Tibial nerve (tissue), 4 donors: ENCODE measurements at regions not wholly inside any gene's neighbourhood (a gene's known extent, or its start where the extent isn't known, plus 50 kb on each side); places are given as distances from the start of the nearest gene placed in this dataset.

Source experiments
- DNase-seq, 2 donors: peaks; one replicate each; pipeline ENCODE4 v3.0.0-alpha.2; 2019; ENCODE audit warnings: low spot score in 2 of 2
- H3K27ac ChIP-seq, 4 donors: fragments of 200-600 bp; sonication (generic) in 3 of 4; one replicate each; pipeline ENCODE4 v1.5.1; 2017 to 2019; ENCODE audit warnings: mild to moderate bottlenecking in 1 of 4
- H3K27me3 ChIP-seq, 2 donors: fragments of 200-600 bp; sonication (generic) in 1 of 2; one replicate each; pipeline versions ENCODE4 v1.5.1 to v1.6.0; 2017 to 2019
- H3K36me3 ChIP-seq, 3 donors: fragments of 200-600 bp; sonication (generic); one replicate each; pipeline ENCODE4 v1.5.1; 2018 to 2019
- H3K4me1 ChIP-seq, 4 donors: fragments of 200-600 bp; sonication (generic) in 3 of 4; one replicate each; pipeline ENCODE4 v1.5.1; 2017 to 2019
- H3K4me3 ChIP-seq, 4 donors: fragments of 200-600 bp; sonication (generic) in 3 of 4; one replicate each; pipeline ENCODE4 v1.5.1; 2017 to 2019; ENCODE audit warnings: mild to moderate bottlenecking in 1 of 4, moderate library complexity in 1 of 4
- H3K9me3 ChIP-seq, 4 donors: fragments of 200-600 bp; sonication (generic) in 3 of 4; one replicate each; pipeline ENCODE4 v1.5.1; 2017 to 2019
- CTCF ChIP-seq, 5 experiments: fragments of 200-600 bp in 3 of 5; fragments of 450-650 bp in 2 of 5; sonication (generic) in 3 of 5; IDR thresholded peaks; one replicate each; pipeline ENCODE4 v1.5.1; 2016 to 2019; ENCODE audit warnings: antibody characterized with exemption in 5 of 5, mild to moderate bottlenecking in 3 of 5, moderate library complexity in 2 of 5
- EP300 ChIP-seq, 2 donors: sonication (generic); formaldehyde crosslinking; IDR thresholded peaks; one replicate each; pipeline ENCODE4 v1.6.1; 2017; ENCODE audit warnings: antibody characterized with exemption in 2 of 2, mild to moderate bottlenecking in 1 of 2
- POLR2A ChIP-seq, 2 donors: fragments of 450-650 bp; IDR thresholded peaks; one replicate each; pipeline ENCODE4 v1.6.1; 2017; ENCODE audit warnings: antibody characterized with exemption in 2 of 2, mild to moderate bottlenecking in 2 of 2, moderate library complexity in 2 of 2
- WGBS, 2 donors: methylation state at CpG; one replicate each; pipeline ENCODE4 v1.1.5; 2018; 5-methylcytosine and 5-hydroxymethylcytosine counted together

- Histone ChIP-seq H3K9me3 (peaks cover 0 to 7% (median 0%) of the 10 kb centered on the region in 4 donors), H3K4me1 (no peaks in the 10 kb centered on the region), H3K4me3 (no peak overlapping the region), H3K27ac (no peak overlapping the region), H3K27me3 (no peaks in the 10 kb centered on the region), H3K36me3 (no peaks in the 10 kb centered on the region)
- no peak for TF ChIP-seq EP300 (IDR thresholded peaks at IDR 0.05)
- TF ChIP-seq CTCF (IDR thresholded peaks at IDR 0.05) = no peak
- TF ChIP-seq POLR2A (IDR thresholded peaks at IDR 0.05) = no peak
- WGBS, 2 donors = 77 to 78% methylated on average over 3 of the region's 3 CpGs
- no peak for DNase-seq
These were observed 201.4 kb upstream of the HDDC2 start for GRCh38 chr6:125503181-125503580.

- TF ChIP-seq POLR2A (IDR thresholded peaks at IDR 0.05) (no peak), EP300 (IDR thresholded peaks at IDR 0.05) (no peak), CTCF (IDR thresholded peaks at IDR 0.05) (no peak)
These were observed 206.4 kb upstream of the HDDC2 start for GRCh38 chr6:125507987-125508655.

GRCh38 chr6:125508793-125509192, 207.0 kb upstream of the HDDC2 start:
- Histone ChIP-seq H3K4me3 (no peak overlapping the region), H3K27me3 (no peaks in the 10 kb centered on the region), H3K27ac (no peak overlapping the region), H3K4me1 (no peaks in the 10 kb centered on the region), H3K9me3 (peaks cover 0 to 11% (median 0%) of the 10 kb centered on the region in 4 donors), H3K36me3 (no peaks in the 10 kb centered on the region)
- 68 to 78% methylated on average over 1 of the region's 1 CpG for WGBS, 2 donors
- TF ChIP-seq CTCF (IDR thresholded peaks at IDR 0.05) = no peak
- no peak for TF ChIP-seq POLR2A (IDR thresholded peaks at IDR 0.05)
- no peak for TF ChIP-seq EP300 (IDR thresholded peaks at IDR 0.05)
- DNase-seq = no peak

More at GRCh38 chr6:125507987-125508655, 206.4 kb upstream of the HDDC2 start:
- no peaks in the 10 kb centered on the region for H3K4me1 ChIP-seq
- H3K4me3 ChIP-seq = no peak overlapping the region
- H3K36me3 ChIP-seq = no peaks in the 10 kb centered on the region
- WGBS, 2 donors = 65 to 68% methylated on average over 4 of the region's 4 CpGs
- no peak overlapping the region for H3K27ac ChIP-seq
- no peaks in the 10 kb centered on the region for H3K27me3 ChIP-seq
- DNase-seq = peak in 1 of 2 donors; percentile 20
- H3K9me3 ChIP-seq = peaks cover 0 to 7% (median 0%) of the 10 kb centered on the region in 4 donors

- TF ChIP-seq EP300 (IDR thresholded peaks at IDR 0.05) = no peak
- TF ChIP-seq CTCF (IDR thresholded peaks at IDR 0.05) = no peak
- TF ChIP-seq POLR2A (IDR thresholded peaks at IDR 0.05) = no peak
- no peaks in the 10 kb centered on the region for H3K27me3 ChIP-seq
- no peak for DNase-seq
- no peak overlapping the region for H3K4me3 ChIP-seq
- H3K4me1 ChIP-seq = no peaks in the 10 kb centered on the region
- no peaks in the 10 kb centered on the region for H3K36me3 ChIP-seq
- no peak overlapping the region for H3K27ac ChIP-seq
- WGBS, 2 donors = 90 to 91% methylated on average over 2 of the region's 2 CpGs
- peaks cover 0 to 17% (median 0%) of the 10 kb centered on the region in 4 donors for H3K9me3 ChIP-seq
These were observed 207.7 kb upstream of the HDDC2 start for GRCh38 chr6:125509477-125509876.

- no peaks in the 10 kb centered on the region for H3K36me3 ChIP-seq
- no peak overlapping the region for H3K27ac ChIP-seq
- no peaks in the 10 kb centered on the region for H3K4me1 ChIP-seq
- peaks cover 0 to 22% (median 0%) of the 10 kb centered on the region in 4 donors for H3K9me3 ChIP-seq
- TF ChIP-seq CTCF (IDR thresholded peaks at IDR 0.05) (no peak), EP300 (IDR thresholded peaks at IDR 0.05) (no peak), POLR2A (IDR thresholded peaks at IDR 0.05) (no peak)
- no peaks in the 10 kb centered on the region for H3K27me3 ChIP-seq
- DNase-seq = no peak
- H3K4me3 ChIP-seq = no peak overlapping the region
- 90 to 92% methylated on average over 2 of the region's 2 CpGs for WGBS, 2 donors
These were observed 208.6 kb upstream of the HDDC2 start for GRCh38 chr6:125510405-125510804.
